ENCODE measurements at regions not wholly inside any gene's neighbourhood (a gene's known extent, or its start where the extent isn't known, plus 50 kb on each side); places are given as distances from the start of the nearest gene placed in this dataset.

DNA sequence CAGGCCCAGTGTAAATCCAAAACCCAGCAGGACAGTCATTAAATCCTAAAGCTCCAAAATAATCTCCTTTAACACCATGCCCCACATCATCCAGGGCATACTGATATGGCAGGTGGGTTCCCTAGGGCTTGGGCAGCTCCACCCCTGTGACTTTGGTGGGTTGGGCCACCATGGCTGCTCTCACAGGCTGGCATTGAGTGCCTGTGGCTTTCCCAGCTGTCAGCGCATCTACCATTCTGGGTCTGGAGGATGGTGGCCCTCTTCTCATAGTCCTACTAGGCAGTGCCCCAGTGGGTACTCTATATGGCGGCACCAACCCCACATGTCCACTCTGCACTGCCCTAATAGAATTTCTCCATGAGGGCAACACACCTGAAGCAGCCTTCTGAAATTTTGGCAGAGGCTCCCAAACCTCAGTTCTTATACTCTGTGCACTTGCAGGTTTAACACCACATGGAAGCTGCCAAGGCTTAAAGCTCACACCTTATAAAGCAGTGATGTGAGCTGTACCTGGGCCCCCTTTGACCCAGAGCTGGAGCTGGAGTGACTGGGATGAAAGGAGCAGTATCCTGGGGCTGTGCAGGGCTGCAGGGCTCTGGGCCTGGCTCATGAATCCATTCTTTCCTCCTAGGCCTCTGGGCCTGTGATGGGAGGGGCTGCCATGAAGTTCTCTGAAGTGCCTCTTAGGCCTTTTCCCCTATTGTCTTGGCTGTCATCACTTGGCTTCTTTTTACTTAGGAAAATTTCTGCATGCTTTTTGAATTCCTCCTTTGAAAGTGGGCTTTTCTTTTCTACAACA, 765.5 kb upstream of the EPHA7 start:
- Histone ChIP-seq H3K36me3 (no peaks in the 10 kb centered on the region), H3K4me3 (no peak overlapping the region), H3K9me3 (peaks cover 0 to 6% (median 3%) of the 10 kb centered on the region in 3 donors), H3K4me1 (no peaks in the 10 kb centered on the region), H3K27ac (no peak overlapping the region), H3K27me3 (no peaks in the 10 kb centered on the region)
- intact Hi-C loops (cut with DNase I; ENCODE audit: low total_unique reads), result no loop called here
- DNase-seq, result no peak
- TF ChIP-seq, protein P1, sequence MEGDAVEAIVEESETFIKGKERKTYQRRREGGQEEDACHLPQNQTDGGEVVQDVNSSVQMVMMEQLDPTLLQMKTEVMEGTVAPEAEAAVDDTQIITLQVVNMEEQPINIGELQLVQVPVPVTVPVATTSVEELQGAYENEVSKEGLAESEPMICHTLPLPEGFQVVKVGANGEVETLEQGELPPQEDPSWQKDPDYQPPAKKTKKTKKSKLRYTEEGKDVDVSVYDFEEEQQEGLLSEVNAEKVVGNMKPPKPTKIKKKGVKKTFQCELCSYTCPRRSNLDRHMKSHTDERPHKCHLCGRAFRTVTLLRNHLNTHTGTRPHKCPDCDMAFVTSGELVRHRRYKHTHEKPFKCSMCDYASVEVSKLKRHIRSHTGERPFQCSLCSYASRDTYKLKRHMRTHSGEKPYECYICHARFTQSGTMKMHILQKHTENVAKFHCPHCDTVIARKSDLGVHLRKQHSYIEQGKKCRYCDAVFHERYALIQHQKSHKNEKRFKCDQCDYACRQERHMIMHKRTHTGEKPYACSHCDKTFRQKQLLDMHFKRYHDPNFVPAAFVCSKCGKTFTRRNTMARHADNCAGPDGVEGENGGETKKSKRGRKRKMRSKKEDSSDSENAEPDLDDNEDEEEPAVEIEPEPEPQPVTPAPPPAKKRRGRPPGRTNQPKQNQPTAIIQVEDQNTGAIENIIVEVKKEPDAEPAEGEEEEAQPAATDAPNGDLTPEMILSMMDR (IDR thresholded peaks at IDR 0.05), result no peak

GRCh38 chr6:94177429-94177828, 758.1 kb upstream of the EPHA7 start:
- TF ChIP-seq, protein P1 (IDR thresholded peaks at IDR 0.05), result no peak

GRCh38 chr6:94175465-94175864, 756.1 kb upstream of the EPHA7 start:
- intact Hi-C loops (cut with DNase I; ENCODE audit: low total_unique reads), result no loop called here
- no peak overlapping the region for H3K4me3 ChIP-seq
- H3K9me3 ChIP-seq, result no peaks in the 10 kb centered on the region
- no peaks in the 10 kb centered on the region for H3K27me3 ChIP-seq
- TF ChIP-seq, protein P1 (IDR thresholded peaks at IDR 0.05), result no peak
- H3K36me3 ChIP-seq, result no peaks in the 10 kb centered on the region
- DNase-seq, result no peak
- H3K27ac ChIP-seq, result no peak overlapping the region
- no peaks in the 10 kb centered on the region for H3K4me1 ChIP-seq

More at GRCh38 chr6:94177429-94177828, 758.1 kb upstream of the EPHA7 start:
- H3K36me3 ChIP-seq, result no peaks in the 10 kb centered on the region
- H3K27ac ChIP-seq, result no peak overlapping the region
- DNase-seq, result no peak
- no peaks in the 10 kb centered on the region for H3K27me3 ChIP-seq
- no peaks in the 10 kb centered on the region for H3K4me1 ChIP-seq
- H3K9me3 ChIP-seq, result no peaks in the 10 kb centered on the region
- intact Hi-C loops (cut with DNase I; ENCODE audit: low total_unique reads), result no loop called here
- H3K4me3 ChIP-seq, result no peak overlapping the region

GRCh38 chr6:94163877-94164276, 744.5 kb upstream of the EPHA7 start:
- Histone ChIP-seq H3K36me3 (no peaks in the 10 kb centered on the region), H3K9me3 (no peaks in the 10 kb centered on the region), H3K27ac (no peak overlapping the region), H3K4me3 (no peak overlapping the region), H3K4me1 (no peaks in the 10 kb centered on the region), H3K27me3 (no peaks in the 10 kb centered on the region)
- TF ChIP-seq, protein P1 (IDR thresholded peaks at IDR 0.05), result no peak
- DNase-seq, result no peak
- intact Hi-C loops (cut with DNase I; ENCODE audit: low total_unique reads), result no loop called here

- TF ChIP-seq, protein P1 (IDR thresholded peaks at IDR 0.05), result no peak
- intact Hi-C loops (cut with DNase I; ENCODE audit: low total_unique reads), result no loop called here
- no peak overlapping the region for H3K4me3 ChIP-seq
Measured at GRCh38 chr6:94150886-94151285, 731.5 kb upstream of the EPHA7 start.

More at GRCh38 chr6:94150886-94151285, 731.5 kb upstream of the EPHA7 start:
- Histone ChIP-seq H3K27me3 (no peaks in the 10 kb centered on the region), H3K9me3 (no peaks in the 10 kb centered on the region), H3K27ac (no peak overlapping the region), H3K4me1 (no peaks in the 10 kb centered on the region), H3K36me3 (no peaks in the 10 kb centered on the region)
- no peak for DNase-seq
